ENCODE measurements at regions not wholly inside any gene's neighbourhood (a gene's known extent, or its start where the extent isn't known, plus 50 kb on each side); places are given as distances from the start of the nearest gene placed in this dataset.

DNA sequence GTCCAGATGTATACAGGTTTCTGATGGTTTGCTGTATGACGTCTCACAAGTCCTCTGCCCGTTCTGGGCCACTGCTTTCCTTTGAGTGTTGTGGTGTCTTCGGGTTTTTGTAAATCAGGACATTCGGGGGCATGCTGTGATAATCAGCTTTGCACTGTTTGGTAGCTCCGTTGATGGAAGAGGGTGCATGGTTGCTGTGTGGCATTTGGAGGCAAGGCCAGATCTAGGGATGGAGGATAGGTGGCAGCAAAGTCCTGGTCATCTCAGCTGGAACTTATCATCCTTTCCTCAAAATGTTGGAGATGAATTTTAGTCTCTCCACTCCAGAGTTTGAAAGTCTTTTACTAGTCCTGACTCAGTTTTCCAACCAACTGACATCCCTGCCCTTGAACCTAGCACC lies 91.0 kb downstream of the SCP2D1 start:
- peak; percentile 26 for TF ChIP-seq RAD21 (conservative IDR thresholded peaks at IDR 0.05)
- TF ChIP-seq EZH2 (IDR thresholded peaks at IDR 0.05; ENCODE audit: borderline replicate concordance, insufficient read depth, low read length, poor library complexity, severe bottlenecking) = no peak
- TF ChIP-seq, protein P1, sequence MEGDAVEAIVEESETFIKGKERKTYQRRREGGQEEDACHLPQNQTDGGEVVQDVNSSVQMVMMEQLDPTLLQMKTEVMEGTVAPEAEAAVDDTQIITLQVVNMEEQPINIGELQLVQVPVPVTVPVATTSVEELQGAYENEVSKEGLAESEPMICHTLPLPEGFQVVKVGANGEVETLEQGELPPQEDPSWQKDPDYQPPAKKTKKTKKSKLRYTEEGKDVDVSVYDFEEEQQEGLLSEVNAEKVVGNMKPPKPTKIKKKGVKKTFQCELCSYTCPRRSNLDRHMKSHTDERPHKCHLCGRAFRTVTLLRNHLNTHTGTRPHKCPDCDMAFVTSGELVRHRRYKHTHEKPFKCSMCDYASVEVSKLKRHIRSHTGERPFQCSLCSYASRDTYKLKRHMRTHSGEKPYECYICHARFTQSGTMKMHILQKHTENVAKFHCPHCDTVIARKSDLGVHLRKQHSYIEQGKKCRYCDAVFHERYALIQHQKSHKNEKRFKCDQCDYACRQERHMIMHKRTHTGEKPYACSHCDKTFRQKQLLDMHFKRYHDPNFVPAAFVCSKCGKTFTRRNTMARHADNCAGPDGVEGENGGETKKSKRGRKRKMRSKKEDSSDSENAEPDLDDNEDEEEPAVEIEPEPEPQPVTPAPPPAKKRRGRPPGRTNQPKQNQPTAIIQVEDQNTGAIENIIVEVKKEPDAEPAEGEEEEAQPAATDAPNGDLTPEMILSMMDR (IDR thresholded peaks at IDR 0.05; ENCODE audit: poor library complexity, severe bottlenecking) = no peak
- TF ChIP-seq EP300 (conservative IDR thresholded peaks at IDR 0.05; ENCODE audit: poor library complexity, severe bottlenecking) = no peak
- TF ChIP-seq POLR2AphosphoS5 (IDR thresholded peaks at IDR 0.05) = no peak
- TF ChIP-seq, protein P2, sequence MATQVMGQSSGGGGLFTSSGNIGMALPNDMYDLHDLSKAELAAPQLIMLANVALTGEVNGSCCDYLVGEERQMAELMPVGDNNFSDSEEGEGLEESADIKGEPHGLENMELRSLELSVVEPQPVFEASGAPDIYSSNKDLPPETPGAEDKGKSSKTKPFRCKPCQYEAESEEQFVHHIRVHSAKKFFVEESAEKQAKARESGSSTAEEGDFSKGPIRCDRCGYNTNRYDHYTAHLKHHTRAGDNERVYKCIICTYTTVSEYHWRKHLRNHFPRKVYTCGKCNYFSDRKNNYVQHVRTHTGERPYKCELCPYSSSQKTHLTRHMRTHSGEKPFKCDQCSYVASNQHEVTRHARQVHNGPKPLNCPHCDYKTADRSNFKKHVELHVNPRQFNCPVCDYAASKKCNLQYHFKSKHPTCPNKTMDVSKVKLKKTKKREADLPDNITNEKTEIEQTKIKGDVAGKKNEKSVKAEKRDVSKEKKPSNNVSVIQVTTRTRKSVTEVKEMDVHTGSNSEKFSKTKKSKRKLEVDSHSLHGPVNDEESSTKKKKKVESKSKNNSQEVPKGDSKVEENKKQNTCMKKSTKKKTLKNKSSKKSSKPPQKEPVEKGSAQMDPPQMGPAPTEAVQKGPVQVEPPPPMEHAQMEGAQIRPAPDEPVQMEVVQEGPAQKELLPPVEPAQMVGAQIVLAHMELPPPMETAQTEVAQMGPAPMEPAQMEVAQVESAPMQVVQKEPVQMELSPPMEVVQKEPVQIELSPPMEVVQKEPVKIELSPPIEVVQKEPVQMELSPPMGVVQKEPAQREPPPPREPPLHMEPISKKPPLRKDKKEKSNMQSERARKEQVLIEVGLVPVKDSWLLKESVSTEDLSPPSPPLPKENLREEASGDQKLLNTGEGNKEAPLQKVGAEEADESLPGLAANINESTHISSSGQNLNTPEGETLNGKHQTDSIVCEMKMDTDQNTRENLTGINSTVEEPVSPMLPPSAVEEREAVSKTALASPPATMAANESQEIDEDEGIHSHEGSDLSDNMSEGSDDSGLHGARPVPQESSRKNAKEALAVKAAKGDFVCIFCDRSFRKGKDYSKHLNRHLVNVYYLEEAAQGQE (IDR thresholded peaks at IDR 0.05; ENCODE audit: borderline replicate concordance) = no peak

Data from neural cell (in vitro differentiated cells).